ENCODE measurements at regions not wholly inside any gene's neighbourhood (a gene's known extent, or its start where the extent isn't known, plus 50 kb on each side); places are given as distances from the start of the nearest gene placed in this dataset.
"Not testable (repeated sequence)": the region's sequence is repeated elsewhere in the genome, so short reads cannot be mapped to it uniquely, and the experiment has no call there.

GRCh38 chr17:52636443-52636842 lies 477.9 kb upstream of the CA10 start:
- DNase-seq (ENCODE audit: low read depth in 1 of 2, low spot score in 1 of 2), result no peak

GRCh38 chr17:52606590-52606989 lies 448.1 kb upstream of the CA10 start:
- DNase-seq (ENCODE audit: low read depth in 1 of 2, low spot score in 1 of 2), result no peak

GRCh38 chr17:52606098-52606497 lies 447.6 kb upstream of the CA10 start:
- no peak for DNase-seq (ENCODE audit: low read depth in 1 of 2, low spot score in 1 of 2)

- DNase-seq (ENCODE audit: low read depth in 1 of 2, low spot score in 1 of 2), result no peak
Measured at GRCh38 chr17:52604105-52604504, 445.6 kb upstream of the CA10 start.

- not testable (repeated sequence) for DNase-seq (ENCODE audit: low read depth in 1 of 2, low spot score in 1 of 2)
Measured at GRCh38 chr17:52597452-52598215, 439.1 kb upstream of the CA10 start.

- no peak for DNase-seq (ENCODE audit: low read depth in 1 of 2, low spot score in 1 of 2)
Measured at GRCh38 chr17:52594516-52594915, 436.0 kb upstream of the CA10 start.

GRCh38 chr17:52546990-52547389 lies 388.5 kb upstream of the CA10 start:
- DNase-seq (ENCODE audit: low read depth in 1 of 2, low spot score in 1 of 2), result no peak

GRCh38 chr17:52546493-52546892 lies 388.0 kb upstream of the CA10 start:
- no peak for DNase-seq (ENCODE audit: low read depth in 1 of 2, low spot score in 1 of 2)

GRCh38 chr17:52537421-52537820 lies 378.9 kb upstream of the CA10 start:
- DNase-seq (ENCODE audit: low read depth in 1 of 2, low spot score in 1 of 2), result no peak

GRCh38 chr17:52536489-52536888 lies 378.0 kb upstream of the CA10 start:
- no peak for DNase-seq (ENCODE audit: low read depth in 1 of 2, low spot score in 1 of 2)

- no peak for DNase-seq (ENCODE audit: low read depth in 1 of 2, low spot score in 1 of 2)
Measured at GRCh38 chr17:52532373-52532772, 373.9 kb upstream of the CA10 start.

GRCh38 chr17:52524096-52524637 lies 365.7 kb upstream of the CA10 start:
- no peak for DNase-seq (ENCODE audit: low read depth in 1 of 2, low spot score in 1 of 2)

GRCh38 chr17:52517176-52517575 lies 358.7 kb upstream of the CA10 start:
- DNase-seq (ENCODE audit: low read depth in 1 of 2, low spot score in 1 of 2), result no peak

- no peak for DNase-seq (ENCODE audit: low read depth in 1 of 2, low spot score in 1 of 2)
Measured at GRCh38 chr17:52515927-52516326, 357.4 kb upstream of the CA10 start.

- DNase-seq (ENCODE audit: low read depth in 1 of 2, low spot score in 1 of 2), result no peak
Measured at GRCh38 chr17:52505601-52506000, 347.1 kb upstream of the CA10 start.

GRCh38 chr17:52504081-52504480 lies 345.6 kb upstream of the CA10 start:
- DNase-seq (ENCODE audit: low read depth in 1 of 2, low spot score in 1 of 2), result no peak

- no peak for DNase-seq (ENCODE audit: low read depth in 1 of 2, low spot score in 1 of 2)
Measured at GRCh38 chr17:52495646-52496045, 337.1 kb upstream of the CA10 start.

- DNase-seq (ENCODE audit: low read depth in 1 of 2, low spot score in 1 of 2), result no peak
Measured at GRCh38 chr17:52482271-52482670, 323.8 kb upstream of the CA10 start.

GRCh38 chr17:52477824-52478699 lies 319.5 kb upstream of the CA10 start:
- DNase-seq (ENCODE audit: low read depth in 1 of 2, low spot score in 1 of 2), result no peak

- DNase-seq (ENCODE audit: low read depth in 1 of 2, low spot score in 1 of 2), result no peak
Measured at GRCh38 chr17:52476638-52477313, 318.3 kb upstream of the CA10 start.

- DNase-seq (ENCODE audit: low read depth in 1 of 2, low spot score in 1 of 2), result no peak
Measured at GRCh38 chr17:52470553-52470952, 312.0 kb upstream of the CA10 start.

- no peak for DNase-seq (ENCODE audit: low read depth in 1 of 2, low spot score in 1 of 2)
Measured at GRCh38 chr17:52465407-52465806, 306.9 kb upstream of the CA10 start.

Data from activated CD4-positive, alpha-beta T cell treated with anti-CD3 and anti-CD28 coated beads, Interleukin-2, amount 50 U/mL, for 24 hours (primary cell).